Caco-2 (cell line): ENCODE measurements at regions not wholly inside any gene's neighbourhood (a gene's known extent, or its start where the extent isn't known, plus 50 kb on each side); places are given as distances from the start of the nearest gene placed in this dataset.

Experiments used
- BruUV-seq: library from RNA; stranded (reverse); fragments of 400-500 nt; replicated peaks from 2 replicates; lab custom pipeline; 2021; lab: Mats Ljungman, UMichigan
- CTCF ChIA-PET: fragments of 300-600 bp; sonication (Branson Sonifier 250); formaldehyde crosslinking; loops from one replicate; lab custom pipeline; 2022; ENCODE audit warnings: antibody characterized with exemption; lab: Charles Lee
- POLR2A ChIA-PET: fragments of 300-600 bp; sonication (Branson Sonifier 250); formaldehyde crosslinking; loops from one replicate; lab custom pipeline; 2022; ENCODE audit warnings: antibody characterized with exemption; lab: Charles Lee
- DNase-seq, 2 experiments: peaks; one replicate each; pipeline versions ENCODE4 v3.0.0 to v3.0.0-alpha.2; 2020 to 2022
- H3K27me3 ChIP-seq: replicated peaks from 2 replicates; pipeline ENCODE4 v1.6.0; 2011; ENCODE audit warnings: low read length; ENCODE audit not compliant: control insufficient read depth, insufficient read depth
- H3K36me3 ChIP-seq: 2 replicates; pipeline ENCODE4 v1.5.1; 2011; ENCODE audit warnings: low read length; ENCODE audit not compliant: control insufficient read depth, insufficient read depth
- H3K4me1 ChIP-seq: fragments of 250-450 bp; sonication (Bioruptor Pico); 2 replicates; pipeline ENCODE4 v1.5.1; 2020; ENCODE audit warnings: mild to moderate bottlenecking
- H3K4me3 ChIP-seq: 2 replicates; pipeline ENCODE4 v1.5.1; 2011; ENCODE audit warnings: low read depth, mild to moderate bottlenecking, control low read depth, low read length
- H3K9me3 ChIP-seq: fragments of 250-450 bp; sonication (Bioruptor Pico); 2 replicates; pipeline ENCODE4 v1.5.1; 2020; ENCODE audit warnings: mild to moderate bottlenecking, moderate library complexity
- H3K27ac Mint-ChIP-seq: one replicate; pipeline ENCODE4 v1.8.0; 2022; ENCODE audit warnings: mixed read lengths; ENCODE audit not compliant: unreplicated experiment
- H3K27me3 Mint-ChIP-seq: one replicate; pipeline ENCODE4 v1.8.0; 2022; ENCODE audit warnings: mixed read lengths; ENCODE audit not compliant: insufficient read depth, unreplicated experiment
- H3K36me3 Mint-ChIP-seq: one replicate; pipeline ENCODE4 v1.8.0; 2022; ENCODE audit warnings: mild to moderate bottlenecking, mixed read lengths; ENCODE audit not compliant: insufficient read depth, unreplicated experiment
- H3K4me1 Mint-ChIP-seq: one replicate; pipeline ENCODE4 v1.8.0; 2022; ENCODE audit warnings: low read depth, mixed read lengths; ENCODE audit not compliant: unreplicated experiment
- H3K4me3 Mint-ChIP-seq: one replicate; pipeline ENCODE4 v1.8.0; 2022; ENCODE audit warnings: mild to moderate bottlenecking, moderate library complexity, mixed read lengths; ENCODE audit not compliant: unreplicated experiment
- H3K9me3 Mint-ChIP-seq: one replicate; pipeline ENCODE4 v1.8.0; 2022; ENCODE audit warnings: mixed read lengths; ENCODE audit not compliant: unreplicated experiment
- CTCF ChIP-seq, 2 experiments: fragments of 200-600 bp in 1 of 2; IDR thresholded peaks; 1 replicate in 1 of 2; 2 replicates in 1 of 2; pipeline versions ENCODE4 v1.5.1 to v1.8.0; 2011 to 2022; ENCODE audit warnings: antibody characterized with exemption in 1 of 2, control low read depth in 1 of 2, inconsistent platforms in 1 of 2, low read depth in 1 of 2, low read length in 1 of 2, mild to moderate bottlenecking in 1 of 2, moderate library complexity in 1 of 2; ENCODE audit not compliant: insufficient read depth in 1 of 2, severe bottlenecking in 1 of 2, unreplicated experiment in 1 of 2
- intact Hi-C: fragments of 100-400 bp; cut with micrococcal nuclease; formaldehyde crosslinking; loops from one replicate; pipeline ENCODE4 v1.10.0; 2022; ENCODE audit not compliant: unreplicated experiment

GRCh38 chrX:40374486-40374885 lies 206.3 kb upstream of the ATP6AP2 start:
- no peak overlapping the region for H3K27ac Mint-ChIP-seq
- H3K4me1 ChIP-seq: no peaks in the 10 kb centered on the region
- H3K4me3 ChIP-seq: no peak overlapping the region
- H3K27me3 ChIP-seq: no peaks in the 10 kb centered on the region
- DNase-seq: no peak
- BruUV-seq: no TSS peak
- no peak for TF ChIP-seq CTCF (IDR thresholded peaks at IDR 0.05; ENCODE audit: insufficient read depth in 1 of 2, low read depth in 1 of 2, low read length in 1 of 2, severe bottlenecking in 1 of 2, unreplicated experiment in 1 of 2)
- H3K4me1 Mint-ChIP-seq: no peaks in the 10 kb centered on the region
- no peaks in the 10 kb centered on the region for H3K36me3 Mint-ChIP-seq
- no peak overlapping the region for H3K4me3 Mint-ChIP-seq
- no peaks in the 10 kb centered on the region for H3K27me3 Mint-ChIP-seq
- intact Hi-C loops: no loop called here
- ChIA-PET POLR2A (no interaction called here), CTCF (no interaction called here)
- no peaks in the 10 kb centered on the region for H3K9me3 Mint-ChIP-seq
- no peaks in the 10 kb centered on the region for H3K36me3 ChIP-seq
- H3K9me3 ChIP-seq: no peaks in the 10 kb centered on the region

DNA sequence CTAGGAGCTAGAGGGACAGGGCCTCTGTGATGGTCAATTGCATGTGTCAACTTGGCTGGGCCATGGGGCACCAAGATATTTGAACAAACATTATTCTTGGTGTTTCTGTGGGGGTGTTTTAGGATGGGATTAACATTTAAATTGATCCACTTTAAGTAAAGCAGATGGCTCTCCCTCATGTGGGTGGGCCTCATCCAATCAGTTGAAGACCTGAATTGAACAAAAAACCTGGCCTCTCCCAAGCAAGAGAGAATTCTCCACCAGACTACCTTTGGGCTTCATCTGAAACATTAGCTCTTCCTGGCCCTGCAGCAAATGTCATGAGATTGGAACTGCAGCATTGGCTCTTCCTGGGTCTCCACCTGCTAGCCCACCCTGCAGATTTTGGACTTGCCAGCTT lies 207.1 kb upstream of the ATP6AP2 start:
- Histone ChIP-seq H3K4me1 (no peaks in the 10 kb centered on the region), H3K9me3 (no peaks in the 10 kb centered on the region), H3K4me3 (no peak overlapping the region), H3K36me3 (no peaks in the 10 kb centered on the region), H3K27me3 (no peaks in the 10 kb centered on the region)
- Mint-ChIP-seq H3K27me3 (no peaks in the 10 kb centered on the region), H3K27ac (no peak overlapping the region), H3K36me3 (no peaks in the 10 kb centered on the region), H3K4me1 (no peaks in the 10 kb centered on the region), H3K9me3 (no peaks in the 10 kb centered on the region), H3K4me3 (no peak overlapping the region)
- CTCF ChIA-PET: no interaction called here
- POLR2A ChIA-PET: no interaction called here
- intact Hi-C loops: no loop called here
- DNase-seq: no peak
- no TSS peak for BruUV-seq
- TF ChIP-seq CTCF (IDR thresholded peaks at IDR 0.05; ENCODE audit: insufficient read depth in 1 of 2, low read depth in 1 of 2, low read length in 1 of 2, severe bottlenecking in 1 of 2, unreplicated experiment in 1 of 2): no peak

DNA sequence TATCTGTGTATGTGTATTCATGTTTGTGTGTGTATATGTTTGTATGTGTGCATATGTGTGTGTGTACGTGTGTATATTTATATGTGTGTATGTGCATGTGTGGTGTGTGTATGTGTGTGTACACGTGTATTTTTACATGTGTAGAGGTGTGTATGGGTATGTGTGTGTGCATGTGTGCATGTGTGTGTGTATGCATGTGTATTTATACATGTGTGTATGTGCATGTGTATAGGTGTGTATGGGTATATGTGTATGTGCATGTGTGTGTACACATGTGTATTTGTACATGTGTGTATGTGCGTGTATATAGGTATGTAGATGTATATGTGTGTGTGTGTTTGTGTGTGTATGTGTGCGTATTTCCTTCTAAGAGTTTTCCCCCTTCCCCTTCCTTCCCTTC lies 207.7 kb upstream of the ATP6AP2 start:
- Mint-ChIP-seq H3K27me3 (no peaks in the 10 kb centered on the region), H3K9me3 (no peaks in the 10 kb centered on the region), H3K27ac (no peak overlapping the region), H3K4me3 (no peak overlapping the region), H3K36me3 (no peaks in the 10 kb centered on the region), H3K4me1 (no peaks in the 10 kb centered on the region)
- Histone ChIP-seq H3K27me3 (no peaks in the 10 kb centered on the region), H3K4me3 (no peak overlapping the region), H3K9me3 (no peaks in the 10 kb centered on the region), H3K4me1 (no peaks in the 10 kb centered on the region), H3K36me3 (no peaks in the 10 kb centered on the region)
- no TSS peak for BruUV-seq
- no peak for DNase-seq
- CTCF ChIA-PET: no interaction called here
- POLR2A ChIA-PET: no interaction called here
- TF ChIP-seq CTCF (IDR thresholded peaks at IDR 0.05; ENCODE audit: insufficient read depth in 1 of 2, low read depth in 1 of 2, low read length in 1 of 2, severe bottlenecking in 1 of 2, unreplicated experiment in 1 of 2): no peak
- intact Hi-C loops: no loop called here
